Activated T-cell treated with anti-CD3 and anti-CD28 coated beads for 4 hours (primary cell): ENCODE measurements at regions not wholly inside any gene's neighbourhood (a gene's known extent, or its start where the extent isn't known, plus 50 kb on each side); places are given as distances from the start of the nearest gene placed in this dataset.
"Not testable (repeated sequence)": the region's sequence is repeated elsewhere in the genome, so short reads cannot be mapped to it uniquely, and the experiment has no call there.

Experiments
- DNase-seq: peaks from one replicate; pipeline ENCODE4 v3.0.0-alpha.2; 2020

DNA sequence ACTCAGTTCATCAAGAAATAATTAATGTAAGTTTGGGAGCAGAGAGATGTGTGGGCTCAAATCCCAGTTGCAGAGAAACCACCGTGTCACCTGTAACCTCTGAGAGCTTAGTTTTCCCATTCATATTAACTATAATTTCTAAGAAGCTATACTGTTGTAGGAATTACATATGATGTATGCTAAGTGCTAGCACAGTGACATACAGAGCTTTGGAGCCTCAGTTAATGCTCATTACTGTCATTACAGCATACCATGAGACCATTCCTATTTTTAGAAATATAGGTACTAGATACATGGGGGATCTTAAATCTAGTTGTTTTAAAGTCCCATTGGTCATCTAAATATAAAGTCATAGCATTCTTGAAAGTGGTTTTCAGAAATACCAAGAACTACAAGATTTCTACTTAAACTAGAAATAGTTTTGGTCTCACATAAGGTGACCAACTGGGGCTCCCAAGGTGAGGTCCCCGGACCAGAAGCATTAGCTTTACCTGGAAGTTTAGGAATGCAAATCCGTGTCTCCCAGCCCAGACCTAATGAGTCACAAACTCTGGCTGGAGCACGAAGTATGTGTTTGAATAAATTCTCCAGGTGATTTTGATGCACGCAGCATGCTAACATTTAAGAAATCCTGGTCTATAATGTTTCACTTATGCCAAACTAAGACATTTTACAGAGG lies 144.6 kb downstream of the LACC1 start:
- DNase-seq, result no peak

GRCh38 chr13:44024846-44025195 lies 145.1 kb downstream of the LACC1 start:
- DNase-seq, result no peak

GRCh38 chr13:44026194-44026593 lies 146.5 kb downstream of the LACC1 start:
- DNase-seq, result no peak

DNA sequence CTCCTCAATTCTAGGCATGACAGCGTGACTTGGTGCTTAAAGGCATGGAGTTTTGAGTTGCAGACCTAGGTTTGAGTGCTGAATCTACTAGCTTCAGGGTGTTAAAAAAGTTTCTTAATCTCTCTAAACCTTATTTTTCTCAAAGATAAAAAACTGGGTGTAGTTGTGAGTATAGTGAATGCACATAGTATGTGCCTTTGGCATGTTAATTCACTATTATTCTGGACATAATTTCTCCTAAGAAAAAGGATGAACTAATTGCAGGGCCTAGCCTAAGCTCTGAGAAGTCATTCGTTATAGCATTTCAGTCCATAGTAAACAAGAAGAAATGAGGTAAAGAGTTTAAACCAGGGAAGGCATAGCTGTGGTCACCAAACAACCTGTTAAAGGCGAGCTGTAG lies 149.0 kb downstream of the LACC1 start:
- no peak for DNase-seq

DNA sequence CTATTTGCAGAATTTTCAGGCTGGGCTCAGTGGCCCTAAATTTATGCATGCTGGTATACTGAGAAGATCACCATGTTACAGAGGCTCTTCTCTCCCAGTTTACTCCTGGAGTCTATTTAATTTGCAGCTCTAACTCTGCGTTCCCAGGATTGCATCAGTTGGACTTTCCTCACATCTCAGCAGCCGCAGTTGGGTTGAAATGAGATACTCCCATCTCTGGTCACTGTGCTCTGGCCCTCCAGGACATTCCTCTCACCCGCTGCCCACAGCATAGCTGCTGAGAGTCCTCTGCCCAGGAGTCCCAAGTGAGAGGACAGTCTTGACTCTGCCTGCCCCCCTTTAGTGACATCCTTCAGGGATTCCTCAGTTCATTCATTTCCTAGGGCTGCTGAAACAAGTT lies 150.9 kb downstream of the LACC1 start:
- no peak for DNase-seq

GRCh38 chr13:44031555-44031954 lies 151.9 kb downstream of the LACC1 start:
- no peak for DNase-seq

- no peak for DNase-seq
These were observed 153.1 kb downstream of the LACC1 start for GRCh38 chr13:44032802-44033201.

- no peak for DNase-seq
These were observed 155.7 kb downstream of the LACC1 start for GRCh38 chr13:44035400-44035799.

GRCh38 chr13:44040070-44040817 lies 160.5 kb downstream of the LACC1 start:
- DNase-seq, result no peak

- no peak for DNase-seq
These were observed 161.1 kb downstream of the LACC1 start for GRCh38 chr13:44040818-44041100.

- DNase-seq, result no peak
These were observed 165.0 kb downstream of the LACC1 start for GRCh38 chr13:44044547-44045179.

- no peak for DNase-seq
These were observed 165.5 kb downstream of the LACC1 start for GRCh38 chr13:44045180-44045562.

DNA sequence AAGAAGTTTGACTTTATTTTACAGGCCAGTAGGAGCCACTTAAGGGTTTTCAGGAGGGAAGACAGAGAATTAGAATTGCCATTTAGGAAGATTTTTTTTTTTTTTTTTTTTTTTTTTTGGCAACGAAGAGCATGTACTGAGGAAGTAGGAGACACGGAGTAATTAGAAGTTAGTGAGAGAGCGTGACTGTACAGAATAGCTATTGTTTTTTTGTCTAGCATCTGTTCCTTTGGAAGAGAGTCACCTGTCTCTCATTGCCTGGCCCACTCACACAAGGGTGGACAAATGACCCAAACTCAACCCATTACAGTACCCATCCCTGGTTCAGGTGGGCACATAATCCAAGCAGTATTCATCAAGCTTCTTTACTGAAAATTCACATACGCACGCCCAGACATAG lies 166.7 kb downstream of the LACC1 start:
- no peak for DNase-seq

- no peak for DNase-seq
These were observed 168.6 kb downstream of the LACC1 start for GRCh38 chr13:44048326-44048725.

- DNase-seq, result no peak
These were observed 169.6 kb downstream of the LACC1 start for GRCh38 chr13:44049081-44049945.

GRCh38 chr13:44050450-44051063 lies 170.9 kb downstream of the LACC1 start:
- no peak for DNase-seq

DNA sequence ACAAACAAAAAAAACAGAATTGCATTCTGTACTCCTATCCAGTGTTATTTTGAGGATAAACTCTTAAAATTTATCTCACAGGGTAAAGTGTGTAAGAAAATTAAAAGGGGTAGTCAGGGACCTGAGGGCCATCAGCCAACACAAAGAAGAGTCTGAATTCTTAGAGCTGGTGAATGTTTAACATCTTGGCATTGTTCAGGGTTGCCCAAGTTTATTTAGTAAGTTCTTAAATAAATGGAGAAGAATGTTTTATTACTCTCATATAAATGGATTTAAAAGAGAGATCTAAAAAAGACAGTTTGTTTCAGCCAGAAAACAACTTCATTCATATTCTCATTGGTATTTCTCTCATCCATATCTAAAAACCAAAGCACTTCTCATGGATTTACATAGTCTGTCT lies 171.7 kb downstream of the LACC1 start:
- no peak for DNase-seq

- no peak for DNase-seq
These were observed 172.4 kb downstream of the LACC1 start for GRCh38 chr13:44051918-44052675.

DNA sequence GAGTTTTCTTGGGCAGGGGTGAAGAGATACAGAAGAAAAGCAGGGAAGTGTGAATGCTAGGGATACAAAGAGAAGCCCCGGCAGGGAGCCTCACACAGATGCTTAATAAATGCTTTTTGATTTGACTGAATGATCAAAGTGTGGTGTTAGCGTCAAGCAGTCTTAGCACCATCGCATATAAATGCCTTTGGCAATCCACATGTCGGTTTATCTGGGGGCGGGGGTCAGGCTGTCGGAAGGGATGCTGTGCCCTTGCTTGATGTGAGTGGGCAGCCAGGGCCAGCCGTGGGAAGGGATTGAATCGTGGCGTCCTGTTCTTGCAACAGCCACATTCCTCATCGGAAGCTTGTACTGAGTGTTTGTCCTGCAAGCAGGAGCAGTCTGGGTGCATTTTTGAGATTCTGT lies 173.1 kb downstream of the LACC1 start:
- DNase-seq, result no peak

- DNase-seq, result no peak
These were observed 173.5 kb downstream of the LACC1 start for GRCh38 chr13:44053208-44053607.

- no peak for DNase-seq
These were observed 174.8 kb downstream of the LACC1 start for GRCh38 chr13:44054525-44054924.

DNA sequence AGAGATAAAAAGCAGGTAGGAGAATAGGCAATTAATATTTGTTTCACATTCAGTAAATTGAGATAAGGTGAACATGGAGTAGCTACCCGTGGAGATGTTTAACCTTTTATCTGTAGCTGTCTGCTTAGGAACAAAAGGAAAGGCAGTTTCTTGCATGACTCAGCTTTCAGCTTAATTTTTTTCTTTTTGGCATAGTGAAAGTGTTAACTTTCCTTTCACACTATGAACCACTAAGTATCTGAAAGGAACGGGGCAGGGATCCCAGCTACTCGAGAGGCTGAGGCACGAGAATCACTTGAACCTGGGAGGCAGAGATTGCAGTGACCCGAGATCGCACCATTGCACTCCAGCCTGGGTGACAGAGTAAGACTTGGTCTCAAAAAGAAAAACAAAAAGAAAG lies 176.0 kb downstream of the LACC1 start:
- DNase-seq, result not testable (repeated sequence)
